PC-3 (cell line): ENCODE measurements at regions not wholly inside any gene's neighbourhood (a gene's known extent, or its start where the extent isn't known, plus 50 kb on each side); places are given as distances from the start of the nearest gene placed in this dataset.

Source experiments
- EZH2 ChIP-seq: fragments of 300-600 bp; sonication (generic); IDR thresholded peaks from one replicate; pipeline ENCODE4 v1.6.1; 2017; ENCODE audit warnings: antibody characterized with exemption, mild to moderate bottlenecking, low read length; ENCODE audit not compliant: unreplicated experiment
- TF ChIP-seq, protein P1 (sequence below): fragments of 300-600 bp; sonication (generic); conservative IDR thresholded peaks from 2 replicates; pipeline ENCODE4 v1.5.1; 2017; ENCODE audit warnings: antibody characterized with exemption, low read depth, mild to moderate bottlenecking, low read length

DNA sequence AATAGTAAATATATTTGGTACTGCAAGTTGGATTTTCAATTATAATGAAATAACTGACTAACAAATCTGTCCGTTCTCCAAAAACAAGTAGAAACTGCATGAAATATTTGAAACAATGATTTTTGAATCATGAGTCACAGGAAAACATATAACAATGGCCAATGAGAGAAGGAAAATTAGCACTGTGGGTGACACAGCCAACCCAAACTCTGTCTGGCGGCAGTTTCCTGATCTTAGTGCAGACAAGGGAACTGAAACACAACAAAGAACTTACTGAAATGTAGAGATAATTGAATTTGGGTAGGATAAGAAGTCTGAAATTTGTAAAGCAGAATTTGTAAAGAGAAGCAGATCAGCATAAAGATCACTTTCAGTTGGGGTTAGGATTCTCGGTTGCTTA is 2743.3 kb upstream of the PCDH20 start:
- TF ChIP-seq, protein P1, sequence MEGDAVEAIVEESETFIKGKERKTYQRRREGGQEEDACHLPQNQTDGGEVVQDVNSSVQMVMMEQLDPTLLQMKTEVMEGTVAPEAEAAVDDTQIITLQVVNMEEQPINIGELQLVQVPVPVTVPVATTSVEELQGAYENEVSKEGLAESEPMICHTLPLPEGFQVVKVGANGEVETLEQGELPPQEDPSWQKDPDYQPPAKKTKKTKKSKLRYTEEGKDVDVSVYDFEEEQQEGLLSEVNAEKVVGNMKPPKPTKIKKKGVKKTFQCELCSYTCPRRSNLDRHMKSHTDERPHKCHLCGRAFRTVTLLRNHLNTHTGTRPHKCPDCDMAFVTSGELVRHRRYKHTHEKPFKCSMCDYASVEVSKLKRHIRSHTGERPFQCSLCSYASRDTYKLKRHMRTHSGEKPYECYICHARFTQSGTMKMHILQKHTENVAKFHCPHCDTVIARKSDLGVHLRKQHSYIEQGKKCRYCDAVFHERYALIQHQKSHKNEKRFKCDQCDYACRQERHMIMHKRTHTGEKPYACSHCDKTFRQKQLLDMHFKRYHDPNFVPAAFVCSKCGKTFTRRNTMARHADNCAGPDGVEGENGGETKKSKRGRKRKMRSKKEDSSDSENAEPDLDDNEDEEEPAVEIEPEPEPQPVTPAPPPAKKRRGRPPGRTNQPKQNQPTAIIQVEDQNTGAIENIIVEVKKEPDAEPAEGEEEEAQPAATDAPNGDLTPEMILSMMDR = no peak
- no peak for TF ChIP-seq EZH2
